IMR-90 (cell line): ENCODE measurements at regions not wholly inside any gene's neighbourhood (a gene's known extent, or its start where the extent isn't known, plus 50 kb on each side); places are given as distances from the start of the nearest gene placed in this dataset.

Experiments used
- ATAC-seq: fragments of 200-7000 bp; cut with Tn5 transposase; 2 replicates; pipeline ENCODE4 v1.9.1; 2020; ENCODE audit warnings: low read depth, mild to moderate bottlenecking, moderate library complexity
- BruUV-seq: library from RNA; stranded (reverse); fragments of 400-500 nt; replicated peaks from 2 replicates; lab custom pipeline; 2021; lab: Mats Ljungman, UMichigan
- CTCF ChIA-PET: fragments of 300-600 bp; formaldehyde crosslinking; extraction: SDS; loops from one replicate; lab custom pipeline; 2021; ENCODE audit warnings: antibody characterized with exemption; lab: Yijun Ruan, JAX
- POLR2A ChIA-PET: fragments of 300-600 bp; sonication (Branson Sonifier 250); formaldehyde crosslinking; loops from one replicate; lab custom pipeline; 2022; ENCODE audit warnings: antibody characterized with exemption; ENCODE audit not compliant: unreplicated experiment; lab: Charles Lee
- DNase-seq: peaks from one replicate; pipeline ENCODE4 v3.0.0; 2013
- H2AFZ ChIP-seq: replicated peaks from 2 replicates; pipeline ENCODE3; 2013; ENCODE audit warnings: low read length, mild to moderate bottlenecking; ENCODE audit not compliant: poor library complexity
- H2AK5ac ChIP-seq: 2 replicates; pipeline ENCODE4 v1.6.1; 2013; ENCODE audit warnings: low read depth, low read length, inconsistent platforms
- H2AK9ac ChIP-seq: replicated peaks from 2 replicates; pipeline ENCODE3; 2013; ENCODE audit warnings: mild to moderate bottlenecking, low read depth, low read length, moderate library complexity; ENCODE audit not compliant: poor library complexity
- H2BK120ac ChIP-seq: 2 replicates; pipeline ENCODE4 v1.6.1; 2013; ENCODE audit warnings: low read depth, low read length, inconsistent platforms
- H2BK15ac ChIP-seq: 3 replicates; pipeline ENCODE4 v1.6.1; 2013; ENCODE audit warnings: low read depth, low read length, inconsistent platforms
- H2BK20ac ChIP-seq: 2 replicates; pipeline ENCODE4 v1.6.1; 2013; ENCODE audit warnings: low read depth, mild to moderate bottlenecking, inconsistent platforms, low read length, moderate library complexity
- H2BK5ac ChIP-seq: 2 replicates; pipeline ENCODE4 v1.6.1; 2013; ENCODE audit warnings: mild to moderate bottlenecking, low read depth, low read length, inconsistent platforms; ENCODE audit not compliant: poor library complexity, severe bottlenecking
- H3K14ac ChIP-seq: replicated peaks from 2 replicates; pipeline ENCODE4 v1.6.1; 2013; ENCODE audit warnings: low read depth, low read length, inconsistent platforms
- H3K18ac ChIP-seq: 2 replicates; pipeline ENCODE4 v1.6.1; 2013; ENCODE audit warnings: low read depth, low read length, control low read depth
- H3K23ac ChIP-seq: 2 replicates; pipeline ENCODE4 v1.6.1; 2013; ENCODE audit warnings: low read depth, low read length, inconsistent platforms
- H3K27ac ChIP-seq: 2 replicates; pipeline ENCODE4 v1.5.1; 2013; ENCODE audit warnings: mild to moderate bottlenecking, control low read depth, low read length; ENCODE audit not compliant: insufficient read depth
- H3K27me3 ChIP-seq: 2 replicates; pipeline ENCODE4 v1.6.1; 2013; ENCODE audit warnings: low read length; ENCODE audit not compliant: control insufficient read depth, insufficient read depth
- H3K36me3 ChIP-seq: 2 replicates; pipeline ENCODE4 v1.6.1; 2013; ENCODE audit warnings: low read length, mixed read lengths; ENCODE audit not compliant: control insufficient read depth, insufficient read depth
- H3K4ac ChIP-seq: 2 replicates; pipeline ENCODE4 v1.6.1; 2013; ENCODE audit warnings: low read depth, low read length, inconsistent platforms
- H3K4me1 ChIP-seq: 2 replicates; pipeline ENCODE4 v1.6.1; 2013; ENCODE audit warnings: low read length, mixed read lengths; ENCODE audit not compliant: control insufficient read depth, insufficient read depth
- H3K4me2 ChIP-seq: 2 replicates; pipeline ENCODE4 v1.6.1; 2013; ENCODE audit warnings: low read depth, mild to moderate bottlenecking, control low read depth, low read length, moderate library complexity
- H3K4me3 ChIP-seq: 2 replicates; pipeline ENCODE4 v1.5.1; 2013; ENCODE audit warnings: low read depth, mild to moderate bottlenecking, control low read depth, low read length, moderate library complexity; ENCODE audit not compliant: insufficient read depth
- H3K56ac ChIP-seq: 2 replicates; pipeline ENCODE4 v1.6.1; 2013; ENCODE audit warnings: low read length, inconsistent platforms; ENCODE audit not compliant: insufficient read depth; ENCODE audit errors: extremely low read depth
- H3K79me1 ChIP-seq, 2 experiments: 2 replicates each; pipeline ENCODE4 v1.6.1; 2013; ENCODE audit warnings: low read length in 2 of 2, inconsistent platforms in 1 of 2, low read depth in 1 of 2
- H3K9ac ChIP-seq: 2 replicates; pipeline ENCODE4 v1.6.1; 2013; ENCODE audit warnings: low read depth, low read length, control low read depth
- H3K9me1 ChIP-seq: 2 replicates; pipeline ENCODE4 v1.6.1; 2013; ENCODE audit warnings: low read length, inconsistent platforms; ENCODE audit not compliant: insufficient read depth
- H3K9me3 ChIP-seq: 2 replicates; pipeline ENCODE4 v1.6.1; 2013; ENCODE audit warnings: low read length; ENCODE audit not compliant: control insufficient read depth, insufficient read depth
- H4K20me1 ChIP-seq: 2 replicates; pipeline ENCODE4 v1.6.1; 2013; ENCODE audit warnings: low read length, inconsistent platforms; ENCODE audit not compliant: insufficient read depth
- H4K5ac ChIP-seq: 2 replicates; pipeline ENCODE4 v1.6.1; 2013; ENCODE audit warnings: mild to moderate bottlenecking, low read depth, low read length, control low read depth
- H4K8ac ChIP-seq, 2 experiments: 2 replicates each; pipeline ENCODE4 v1.6.1; 2013; ENCODE audit warnings: low read depth in 2 of 2, low read length in 2 of 2, control low read depth in 1 of 2, inconsistent platforms in 1 of 2
- H4K91ac ChIP-seq: 2 replicates; pipeline ENCODE4 v1.6.1; 2013; ENCODE audit warnings: low read depth, low read length, inconsistent platforms; ENCODE audit not compliant: insufficient read depth
- BHLHE40 ChIP-seq: fragments of 150-350 bp; IDR thresholded peaks from 2 replicates; pipeline ENCODE4 v1.6.1; 2016; ENCODE audit warnings: mild to moderate bottlenecking, low read depth, low read length
- CEBPB ChIP-seq: IDR thresholded peaks from 2 replicates; pipeline ENCODE4 v1.6.1; 2012; ENCODE audit warnings: low read depth, low read length, improper control_type of control experiment
- CHD1 ChIP-seq: IDR thresholded peaks from 2 replicates; pipeline ENCODE4 v1.6.1; 2012; ENCODE audit warnings: low read depth, low read length, improper control_type of control experiment
- CTCF ChIP-seq: conservative IDR thresholded peaks from 2 replicates; pipeline ENCODE4 v1.5.1; 2012; ENCODE audit warnings: mild to moderate bottlenecking, low read depth, low read length, improper control_type of control experiment
- ELK1 ChIP-seq: fragments of 150-350 bp; IDR thresholded peaks from 2 replicates; pipeline ENCODE4 v1.6.1; 2016; ENCODE audit warnings: low read depth, mild to moderate bottlenecking, low read length, moderate library complexity, borderline replicate concordance
- FOS ChIP-seq: fragments of 150-350 bp; IDR thresholded peaks from 2 replicates; pipeline ENCODE4 v1.6.1; 2016; ENCODE audit warnings: low read depth, low read length
- MAFK ChIP-seq: IDR thresholded peaks from 2 replicates; pipeline ENCODE4 v1.6.1; 2012; ENCODE audit warnings: low read depth, low read length, improper control_type of control experiment
- MAZ ChIP-seq: IDR thresholded peaks from 2 replicates; pipeline ENCODE4 v1.6.1; 2012; ENCODE audit warnings: low read depth, mild to moderate bottlenecking, low read length, improper control_type of control experiment, moderate library complexity, borderline replicate concordance
- MXI1 ChIP-seq: IDR thresholded peaks from 2 replicates; pipeline ENCODE4 v1.6.1; 2012; ENCODE audit warnings: low read depth, mild to moderate bottlenecking, low read length, moderate library complexity, borderline replicate concordance
- NFE2L2 ChIP-seq: fragments of 150-350 bp; IDR thresholded peaks from 2 replicates; pipeline ENCODE4 v1.6.1; 2016; ENCODE audit warnings: low read depth, mild to moderate bottlenecking, low read length
- POLR2A ChIP-seq: IDR thresholded peaks from 2 replicates; pipeline ENCODE4 v1.6.1; 2012; ENCODE audit warnings: mild to moderate bottlenecking, low read depth, low read length
- RAD21 ChIP-seq: IDR thresholded peaks from 2 replicates; pipeline ENCODE4 v1.6.1; 2012; ENCODE audit warnings: low read length, improper control_type of control experiment
- RCOR1 ChIP-seq: IDR thresholded peaks from 2 replicates; pipeline ENCODE4 v1.6.1; 2012; ENCODE audit warnings: mild to moderate bottlenecking, low read length, improper control_type of control experiment; ENCODE audit not compliant: insufficient replicate concordance
- RFX5 ChIP-seq: IDR thresholded peaks from 2 replicates; pipeline ENCODE4 v1.8.0; 2012; ENCODE audit warnings: low read depth, mild to moderate bottlenecking, low read length, moderate library complexity
- SMC3 ChIP-seq: fragments of 150-350 bp; IDR thresholded peaks from 2 replicates; pipeline ENCODE4 v1.6.1; 2016; ENCODE audit warnings: low read depth, mild to moderate bottlenecking, antibody characterized with exemption, low read length, moderate library complexity
- dilution Hi-C: fragments of 300-500 bp; cut with HindIII; formaldehyde crosslinking; loops from one replicate; pipeline ENCODE4 v1.14.3; 2018; ENCODE audit warnings: low sequenced_read_pairs; ENCODE audit not compliant: unreplicated experiment
- in situ Hi-C: fragments of 300-500 bp; cut with MboI; formaldehyde crosslinking; loops from 3 replicates; pipeline ENCODE4 v1.14.3; 2019; ENCODE audit warnings: low sequenced_read_pairs, inconsistent platforms, mixed read lengths
- intact Hi-C: fragments of 100-400 bp; cut with micrococcal nuclease; formaldehyde crosslinking; loops from 2 replicates; pipeline ENCODE4 v1.10.0; 2022
- TF ChIP-seq, protein P1 (sequence below): fragments of 150-350 bp; IDR thresholded peaks from 2 replicates; pipeline ENCODE4 v1.6.1; 2017; ENCODE audit warnings: mild to moderate bottlenecking, antibody characterized with exemption, low read length, low read depth

- no peaks in the 10 kb centered on the region for H3K79me1 ChIP-seq
- H4K91ac ChIP-seq: no peak overlapping the region
- dilution Hi-C loops: no loop called here
- H2BK120ac ChIP-seq: no peak overlapping the region
- BruUV-seq: no TSS peak
- H2AK9ac ChIP-seq: no peak overlapping the region
- intact Hi-C loops: no loop called here
- H4K8ac ChIP-seq: no peak overlapping the region
- no peak overlapping the region for H3K56ac ChIP-seq
- no peak for ATAC-seq
- no peaks in the 10 kb centered on the region for H3K9me1 ChIP-seq
- H3K4ac ChIP-seq: no peak overlapping the region
- no peak overlapping the region for H3K14ac ChIP-seq
- no peaks in the 10 kb centered on the region for H3K27me3 ChIP-seq
- no peak overlapping the region for H2BK5ac ChIP-seq
- no peak overlapping the region for H3K4me3 ChIP-seq
- no peak overlapping the region for H2BK20ac ChIP-seq
- in situ Hi-C loops: no loop called here
- no peak overlapping the region for H3K9ac ChIP-seq
- H3K27ac ChIP-seq: no peak overlapping the region
- CTCF ChIA-PET: no interaction called here
- H3K4me2 ChIP-seq: no peak overlapping the region
- TF ChIP-seq CEBPB (no peak), MXI1 (no peak), CTCF (no peak), POLR2A (no peak), BHLHE40 (no peak), FOS (no peak), RCOR1 (no peak), NFE2L2 (no peak), RAD21 (no peak), MAZ (no peak), RFX5 (no peak), SMC3 (no peak), CHD1 (no peak), MAFK (no peak), ELK1 (no peak)
- TF ChIP-seq, protein P1, sequence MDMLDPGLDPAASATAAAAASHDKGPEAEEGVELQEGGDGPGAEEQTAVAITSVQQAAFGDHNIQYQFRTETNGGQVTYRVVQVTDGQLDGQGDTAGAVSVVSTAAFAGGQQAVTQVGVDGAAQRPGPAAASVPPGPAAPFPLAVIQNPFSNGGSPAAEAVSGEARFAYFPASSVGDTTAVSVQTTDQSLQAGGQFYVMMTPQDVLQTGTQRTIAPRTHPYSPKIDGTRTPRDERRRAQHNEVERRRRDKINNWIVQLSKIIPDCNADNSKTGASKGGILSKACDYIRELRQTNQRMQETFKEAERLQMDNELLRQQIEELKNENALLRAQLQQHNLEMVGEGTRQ: no peak
- H4K20me1 ChIP-seq: no peaks in the 10 kb centered on the region
- H2AFZ ChIP-seq: no peak overlapping the region
- peaks cover 14% of the 10 kb centered on the region for H3K9me3 ChIP-seq
- H3K36me3 ChIP-seq: no peaks in the 10 kb centered on the region
- POLR2A ChIA-PET: no interaction called here
- H3K23ac ChIP-seq: no peak overlapping the region
- H3K4me1 ChIP-seq: no peaks in the 10 kb centered on the region
- no peak for DNase-seq
- no peak overlapping the region for H2BK15ac ChIP-seq
- no peak overlapping the region for H3K18ac ChIP-seq
- no peak overlapping the region for H4K5ac ChIP-seq
- no peak overlapping the region for H2AK5ac ChIP-seq
Observed at GRCh38 chr19:28284389-28284788, 928.6 kb downstream of the UQCRFS1 start.
